KMS-11 (cell line): ENCODE measurements at regions not wholly inside any gene's neighbourhood (a gene's known extent, or its start where the extent isn't known, plus 50 kb on each side); places are given as distances from the start of the nearest gene placed in this dataset.

Source experiments
- H2AFZ ChIP-seq: fragments of 200-600 bp; sonication (generic); 2 replicates; pipeline ENCODE4 v1.6.1; 2016; ENCODE audit warnings: antibody characterized with exemption, mixed run types, low read depth
- H3K27ac ChIP-seq: fragments of 200-600 bp; sonication (generic); 2 replicates; pipeline ENCODE4 v1.6.1; 2016; ENCODE audit warnings: mild to moderate bottlenecking, mixed run types
- H3K27me3 ChIP-seq: fragments of 200-600 bp; sonication (generic); 2 replicates; pipeline ENCODE4 v1.6.1; 2017; ENCODE audit warnings: mild to moderate bottlenecking, low read depth, mixed run types, moderate library complexity; ENCODE audit not compliant: insufficient read depth
- H3K36me3 ChIP-seq: fragments of 200-600 bp; sonication (generic); 2 replicates; pipeline ENCODE4 v1.6.1; 2017; ENCODE audit warnings: mild to moderate bottlenecking, mixed run types; ENCODE audit not compliant: insufficient read depth
- H3K4me1 ChIP-seq: fragments of 200-600 bp; sonication (generic); 2 replicates; pipeline ENCODE4 v1.6.1; 2016; ENCODE audit warnings: mild to moderate bottlenecking, low read depth, mixed run types; ENCODE audit not compliant: poor library complexity, severe bottlenecking
- H3K4me2 ChIP-seq: fragments of 200-600 bp; sonication (generic); 2 replicates; pipeline ENCODE4 v1.7.0; 2016; ENCODE audit warnings: mild to moderate bottlenecking, mixed run types
- H3K4me3 ChIP-seq: fragments of 200-600 bp; sonication (generic); IDR thresholded peaks from 2 replicates; pipeline ENCODE4 v1.6.1; 2017; ENCODE audit warnings: low read depth, low read length, mixed read lengths; ENCODE audit not compliant: insufficient read depth
- H3K79me2 ChIP-seq: fragments of 200-600 bp; sonication (generic); 2 replicates; pipeline ENCODE4 v1.6.1; 2016; ENCODE audit warnings: low read depth, mixed run types; ENCODE audit not compliant: insufficient read depth
- H3K9ac ChIP-seq: fragments of 200-600 bp; sonication (generic); 2 replicates; pipeline ENCODE4 v1.6.1; 2016; ENCODE audit warnings: mild to moderate bottlenecking, mixed run types
- H4K20me1 ChIP-seq: fragments of 200-600 bp; sonication (generic); 2 replicates; pipeline ENCODE4 v1.6.1; 2016; ENCODE audit warnings: mild to moderate bottlenecking, mixed run types; ENCODE audit not compliant: insufficient read depth
- TF ChIP-seq, protein P1 (sequence below): fragments of 200-600 bp; sonication (generic); conservative IDR thresholded peaks from 2 replicates; pipeline ENCODE4 v1.6.1; 2017; ENCODE audit warnings: low read depth, mild to moderate bottlenecking, antibody characterized with exemption, low read length, moderate library complexity, mixed read lengths

DNA sequence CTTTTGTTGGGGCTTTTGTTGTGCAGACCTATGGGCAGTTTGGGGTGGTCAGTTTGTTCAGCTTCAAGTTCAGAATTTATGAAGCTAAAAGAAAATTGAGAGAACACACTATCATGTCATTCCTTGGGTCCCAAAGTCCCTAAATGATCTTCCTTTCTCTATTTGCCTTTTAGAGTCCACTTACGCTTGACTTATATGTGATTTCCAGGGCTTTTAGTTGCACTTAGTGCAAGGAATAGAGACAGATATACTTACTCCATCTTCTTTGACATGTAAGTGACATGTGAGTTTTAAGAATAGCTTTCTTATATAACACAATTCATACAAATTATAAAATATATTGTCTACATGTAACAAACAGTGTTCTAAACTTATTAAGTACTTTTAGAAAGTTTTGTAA, 660.1 kb upstream of the SLITRK1 start:
- TF ChIP-seq, protein P1, sequence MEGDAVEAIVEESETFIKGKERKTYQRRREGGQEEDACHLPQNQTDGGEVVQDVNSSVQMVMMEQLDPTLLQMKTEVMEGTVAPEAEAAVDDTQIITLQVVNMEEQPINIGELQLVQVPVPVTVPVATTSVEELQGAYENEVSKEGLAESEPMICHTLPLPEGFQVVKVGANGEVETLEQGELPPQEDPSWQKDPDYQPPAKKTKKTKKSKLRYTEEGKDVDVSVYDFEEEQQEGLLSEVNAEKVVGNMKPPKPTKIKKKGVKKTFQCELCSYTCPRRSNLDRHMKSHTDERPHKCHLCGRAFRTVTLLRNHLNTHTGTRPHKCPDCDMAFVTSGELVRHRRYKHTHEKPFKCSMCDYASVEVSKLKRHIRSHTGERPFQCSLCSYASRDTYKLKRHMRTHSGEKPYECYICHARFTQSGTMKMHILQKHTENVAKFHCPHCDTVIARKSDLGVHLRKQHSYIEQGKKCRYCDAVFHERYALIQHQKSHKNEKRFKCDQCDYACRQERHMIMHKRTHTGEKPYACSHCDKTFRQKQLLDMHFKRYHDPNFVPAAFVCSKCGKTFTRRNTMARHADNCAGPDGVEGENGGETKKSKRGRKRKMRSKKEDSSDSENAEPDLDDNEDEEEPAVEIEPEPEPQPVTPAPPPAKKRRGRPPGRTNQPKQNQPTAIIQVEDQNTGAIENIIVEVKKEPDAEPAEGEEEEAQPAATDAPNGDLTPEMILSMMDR: no peak
- Histone ChIP-seq H3K9ac (no peak overlapping the region), H3K4me1 (no peaks in the 10 kb centered on the region)

DNA sequence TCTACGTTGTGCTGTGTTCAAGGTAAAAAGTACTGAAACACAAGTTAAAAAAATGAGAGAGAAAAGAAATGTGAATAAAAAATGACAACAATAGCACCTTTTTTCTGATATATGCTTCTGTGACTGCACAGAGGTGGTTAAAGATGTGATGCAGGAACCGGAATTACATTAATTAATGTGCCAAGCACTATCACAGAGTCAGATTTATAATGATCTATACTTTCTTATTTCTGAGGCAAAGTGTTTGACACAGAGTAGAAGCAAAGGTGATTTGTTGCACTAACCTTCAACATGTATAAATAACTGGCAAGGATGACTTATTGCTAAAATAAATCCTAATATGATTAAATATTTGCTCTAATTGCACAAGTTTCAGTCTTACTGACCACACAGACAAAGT, 654.6 kb upstream of the SLITRK1 start:
- Histone ChIP-seq H3K36me3 (no peaks in the 10 kb centered on the region), H3K4me2 (no peak overlapping the region), H3K27ac (no peak overlapping the region), H3K79me2 (no peaks in the 10 kb centered on the region), H3K4me3 (no peak overlapping the region), H3K4me1 (no peaks in the 10 kb centered on the region), H2AFZ (no peak overlapping the region), H4K20me1 (no peaks in the 10 kb centered on the region), H3K9ac (no peak overlapping the region), H3K27me3 (no peaks in the 10 kb centered on the region)
- TF ChIP-seq, protein P1: no peak

More for the DNA sequence above, 660.1 kb upstream of the SLITRK1 start:
- H3K36me3 ChIP-seq: no peaks in the 10 kb centered on the region
- H2AFZ ChIP-seq: no peak overlapping the region
- H3K27ac ChIP-seq: no peak overlapping the region
- no peak overlapping the region for H3K4me3 ChIP-seq
- H3K79me2 ChIP-seq: no peaks in the 10 kb centered on the region
- H3K27me3 ChIP-seq: no peaks in the 10 kb centered on the region
- no peaks in the 10 kb centered on the region for H4K20me1 ChIP-seq
- no peak overlapping the region for H3K4me2 ChIP-seq

DNA sequence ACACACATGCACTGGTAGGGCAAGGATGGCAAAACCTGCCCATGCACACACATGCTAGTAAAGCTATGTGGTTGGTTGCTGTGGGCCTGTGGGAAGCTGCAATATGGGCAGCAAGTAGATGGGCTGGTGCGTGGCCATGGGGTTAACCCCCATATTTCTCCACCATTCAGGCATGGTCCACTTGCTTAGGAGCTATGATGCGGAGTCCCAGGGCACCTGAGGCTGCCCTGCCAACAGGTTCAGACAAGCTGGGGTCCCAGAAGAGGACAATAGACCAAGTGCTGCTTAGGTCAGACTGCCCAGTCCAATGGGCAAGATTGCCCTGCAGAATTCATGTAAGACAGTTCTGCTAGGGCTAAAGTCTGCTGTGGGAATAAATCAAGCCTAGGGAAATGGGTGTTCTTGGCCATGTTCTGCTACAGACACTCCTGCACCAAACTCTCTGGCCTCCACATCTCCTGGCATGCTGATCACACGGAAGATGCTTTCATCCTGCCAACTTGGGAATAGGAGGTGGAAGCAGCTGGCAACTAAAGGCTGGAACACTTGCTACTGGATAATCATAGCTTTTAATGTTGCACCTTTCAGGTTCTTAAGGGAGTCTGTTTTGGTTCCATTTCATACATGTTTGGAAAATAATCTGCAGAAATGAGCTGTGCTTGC, 646.3 kb upstream of the SLITRK1 start:
- Histone ChIP-seq H3K4me1 (no peaks in the 10 kb centered on the region), H3K4me2 (no peak overlapping the region), H3K27ac (no peak overlapping the region), H2AFZ (no peak overlapping the region), H3K9ac (no peak overlapping the region), H3K36me3 (no peaks in the 10 kb centered on the region), H3K27me3 (no peaks in the 10 kb centered on the region), H3K4me3 (no peak overlapping the region), H3K79me2 (no peaks in the 10 kb centered on the region), H4K20me1 (no peaks in the 10 kb centered on the region)
- TF ChIP-seq, protein P1: no peak

DNA sequence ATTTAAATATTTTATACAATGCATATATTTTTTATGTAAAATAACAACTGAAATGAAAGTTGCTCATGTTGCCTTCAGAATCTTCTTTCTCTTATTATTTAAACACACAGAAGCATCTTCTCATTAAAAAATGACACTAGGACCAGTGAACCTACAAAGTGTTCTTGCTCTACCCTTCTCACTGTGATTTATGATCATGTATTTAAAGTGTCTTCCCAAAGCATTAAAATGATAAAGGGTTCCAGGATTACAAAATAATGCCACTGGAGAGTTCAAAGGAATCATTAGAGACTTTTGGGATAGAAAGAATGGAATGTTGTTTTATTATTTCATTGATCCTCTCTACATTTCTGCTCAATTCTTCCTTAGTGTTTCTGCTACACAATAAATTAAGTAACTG, 643.6 kb upstream of the SLITRK1 start:
- Histone ChIP-seq H3K36me3 (no peaks in the 10 kb centered on the region), H3K4me3 (no peak overlapping the region), H2AFZ (no peak overlapping the region), H3K79me2 (no peaks in the 10 kb centered on the region), H3K27ac (no peak overlapping the region), H4K20me1 (no peaks in the 10 kb centered on the region), H3K4me1 (no peaks in the 10 kb centered on the region), H3K9ac (no peak overlapping the region), H3K4me2 (no peak overlapping the region), H3K27me3 (no peaks in the 10 kb centered on the region)
- TF ChIP-seq, protein P1: no peak
